SK-N-SH (cell line): ENCODE measurements at regions not wholly inside any gene's neighbourhood (a gene's known extent, or its start where the extent isn't known, plus 50 kb on each side); places are given as distances from the start of the nearest gene placed in this dataset.

Source experiments
- CTCF ChIA-PET: fragments of 300-600, 350-600 bp; formaldehyde crosslinking; extraction: SDS; loops from one replicate; lab custom pipeline; 2021; lab: Yijun Ruan, JAX
- POLR2A ChIA-PET: fragments of 350-600 bp; sonication (Branson Sonifier 250); formaldehyde crosslinking; extraction: SDS; loops from one replicate; lab custom pipeline; 2020; ENCODE audit warnings: antibody characterized with exemption, inconsistent platforms; lab: Yijun Ruan, JAX
- DNase-seq: peaks from one replicate; pipeline ENCODE4 v3.0.0; 2012
- H2AFZ ChIP-seq: fragments of 200-600 bp; sonication (generic); 2 replicates; pipeline ENCODE4 v1.8.1; 2016; ENCODE audit warnings: antibody characterized with exemption, mild to moderate bottlenecking, low read depth
- H3F3A ChIP-seq: fragments of 200-600 bp; sonication (generic); replicated peaks from 2 replicates; pipeline ENCODE3; 2016; ENCODE audit warnings: antibody characterized with exemption, mild to moderate bottlenecking; ENCODE audit not compliant: insufficient read depth
- H3K27ac ChIP-seq, 2 experiments: fragments of 200-500 bp in 1 of 2; fragments of 200-600 bp in 1 of 2; sonication (Bioruptor generic) in 1 of 2; sonication (generic), shearing (Covaris generic) in 1 of 2; 2 replicates each; pipeline versions ENCODE4 v1.5.1 to v1.6.1; 2014 to 2016; ENCODE audit warnings: low read depth in 2 of 2, inconsistent platforms in 1 of 2, low read length in 1 of 2, mild to moderate bottlenecking in 1 of 2, mixed read lengths in 1 of 2
- H3K27me3 ChIP-seq: fragments of 200-600 bp; sonication (generic), shearing (Covaris generic); 2 replicates; pipeline ENCODE4 v1.6.1; 2016; ENCODE audit warnings: mixed run types; ENCODE audit not compliant: insufficient read depth
- H3K36me3 ChIP-seq, 2 experiments: fragments of 200-500 bp in 1 of 2; fragments of 200-600 bp in 1 of 2; sonication (Bioruptor generic) in 1 of 2; sonication (generic) in 1 of 2; replicated peaks in 1 of 2; 2 replicates each; pipeline versions ENCODE3 to v1.5.1; 2014 to 2016; ENCODE audit warnings: low read length in 1 of 2, mild to moderate bottlenecking in 1 of 2; ENCODE audit not compliant: insufficient read depth in 2 of 2, control insufficient read depth in 1 of 2
- H3K4me1 ChIP-seq, 2 experiments: fragments of 200-500 bp in 1 of 2; fragments of 200-600 bp in 1 of 2; sonication (Bioruptor generic) in 1 of 2; sonication (generic), shearing (Covaris generic) in 1 of 2; 2 replicates each; pipeline versions ENCODE4 v1.5.1 to v1.6.1; 2014 to 2016; ENCODE audit warnings: low read depth in 1 of 2, low read length in 1 of 2, mixed run types in 1 of 2; ENCODE audit not compliant: insufficient read depth in 2 of 2, control insufficient read depth in 1 of 2
- H3K4me2 ChIP-seq: fragments of 200-600 bp; sonication (generic), shearing (Covaris generic); 2 replicates; pipeline ENCODE4 v1.6.1; 2017; ENCODE audit warnings: mixed run types
- H3K4me3 ChIP-seq, 2 experiments: fragments of 200-500 bp in 1 of 2; fragments of 200-600 bp in 1 of 2; sonication (Bioruptor generic) in 1 of 2; sonication (generic), shearing (Covaris generic) in 1 of 2; 2 replicates each; pipeline versions ENCODE4 v1.5.1 to v1.8.1; 2014 to 2016; ENCODE audit warnings: low read depth in 2 of 2, inconsistent platforms in 1 of 2, low read length in 1 of 2, mild to moderate bottlenecking in 1 of 2, mixed read lengths in 1 of 2, moderate library complexity in 1 of 2
- H3K79me2 ChIP-seq: fragments of 200-600 bp; sonication (generic); 2 replicates; pipeline ENCODE4 v1.8.1; 2017; ENCODE audit warnings: mild to moderate bottlenecking; ENCODE audit not compliant: insufficient read depth
- H3K9ac ChIP-seq: fragments of 200-600 bp; sonication (generic); 2 replicates; pipeline ENCODE4 v1.6.1; 2017; ENCODE audit warnings: mixed run types
- H3K9me2 ChIP-seq: fragments of 200-600 bp; sonication (generic); 2 replicates; pipeline ENCODE4 v1.6.1; 2017; ENCODE audit warnings: mixed run types
- H3K9me3 ChIP-seq: fragments of 200-600 bp; sonication (generic); 2 replicates; pipeline ENCODE4 v1.6.1; 2017; ENCODE audit warnings: mixed run types, mild to moderate bottlenecking, moderate library complexity
- H4K20me1 ChIP-seq: fragments of 200-600 bp; sonication (generic); 2 replicates; pipeline ENCODE4 v1.6.1; 2017; ENCODE audit warnings: mild to moderate bottlenecking, mixed run types; ENCODE audit not compliant: insufficient read depth
- CHD2 ChIP-seq: fragments of 150-350 bp; IDR thresholded peaks from 2 replicates; pipeline ENCODE4 v1.6.1; 2018; ENCODE audit warnings: low read length; ENCODE audit not compliant: partially characterized antibody
- CTCF ChIP-seq: fragments of 200-600 bp; sonication (generic); IDR thresholded peaks from 2 replicates; pipeline ENCODE4 v1.6.1; 2017; ENCODE audit warnings: antibody characterized with exemption, mild to moderate bottlenecking, moderate library complexity
- EZH2phosphoT487 ChIP-seq: fragments of 200-600 bp; sonication (generic); IDR thresholded peaks from 2 replicates; pipeline ENCODE4 v1.6.1; 2017; ENCODE audit warnings: low read depth, mixed run types, mild to moderate bottlenecking, antibody characterized with exemption, moderate library complexity, borderline replicate concordance
- FOSL2 ChIP-seq: IDR thresholded peaks from 2 replicates; pipeline ENCODE4 v1.4.0; 2012; ENCODE audit warnings: low read depth, mild to moderate bottlenecking, moderate library complexity, borderline replicate concordance
- FOXJ3 ChIP-seq: sonication (generic); formaldehyde crosslinking; IDR thresholded peaks from 2 replicates; pipeline ENCODE4 v1.5.1; 2020; ENCODE audit warnings: mild to moderate bottlenecking, missing genetic modification reagents
- GABPA ChIP-seq: IDR thresholded peaks from 2 replicates; pipeline ENCODE4 v1.4.0; 2012; ENCODE audit warnings: low read depth, mild to moderate bottlenecking
- GATA2 ChIP-seq: sonication (generic); formaldehyde crosslinking; IDR thresholded peaks from 2 replicates; pipeline ENCODE4 v1.5.0; 2020; ENCODE audit warnings: mild to moderate bottlenecking, missing genetic modification reagents
- MAX ChIP-seq: IDR thresholded peaks from 2 replicates; pipeline ENCODE4 v1.4.0; 2012; ENCODE audit warnings: low read depth
- NRF1 ChIP-seq: IDR thresholded peaks from 2 replicates; pipeline ENCODE4 v1.6.1; 2012; ENCODE audit warnings: low read depth, mild to moderate bottlenecking, low read length
- POLR2AphosphoS5 ChIP-seq: IDR thresholded peaks from 2 replicates; pipeline ENCODE4 v1.6.1; 2012; ENCODE audit warnings: low read depth, low read length
- RCOR1 ChIP-seq: fragments of 150-350 bp; IDR thresholded peaks from 2 replicates; pipeline ENCODE4 v1.6.1; 2017; ENCODE audit warnings: antibody characterized with exemption, low read length
- REST ChIP-seq: IDR thresholded peaks from 2 replicates; pipeline ENCODE4 v1.6.1; 2012; ENCODE audit warnings: mild to moderate bottlenecking, low read depth, low read length, moderate library complexity
- RFX5 ChIP-seq: IDR thresholded peaks from 2 replicates; pipeline ENCODE4 v1.6.1; 2012; ENCODE audit warnings: mild to moderate bottlenecking, improper control_type of control experiment, low read length
- SIN3A ChIP-seq: IDR thresholded peaks from 2 replicates; pipeline ENCODE4 v1.6.1; 2012; ENCODE audit warnings: low read depth, mild to moderate bottlenecking, low read length, moderate library complexity, borderline replicate concordance
- TAF1 ChIP-seq: IDR thresholded peaks from 2 replicates; pipeline ENCODE4 v1.6.1; 2012; ENCODE audit warnings: low read depth, mild to moderate bottlenecking, low read length, moderate library complexity, borderline replicate concordance
- USF1 ChIP-seq: IDR thresholded peaks from 2 replicates; pipeline ENCODE4 v1.4.0; 2012; ENCODE audit warnings: low read depth, borderline replicate concordance
- ZBTB33 ChIP-seq: IDR thresholded peaks from 2 replicates; pipeline ENCODE4 v1.4.0; 2012; ENCODE audit warnings: low read depth, borderline replicate concordance
- WGBS: methylation state at CpG from one replicate; pipeline ENCODE4 v1.1.6; 2017; ENCODE audit warnings: low lambda C conversion rate; 5-methylcytosine and 5-hydroxymethylcytosine counted together
- TF ChIP-seq, protein P1 (sequence below): fragments of 150-350 bp; IDR thresholded peaks from 2 replicates; pipeline ENCODE4 v1.6.1; 2016; ENCODE audit warnings: mild to moderate bottlenecking, low read depth, low read length

GRCh38 chr9:17865881-17866280 is 287.0 kb downstream of the SH3GL2 start (continued):
- TF ChIP-seq, protein P1, sequence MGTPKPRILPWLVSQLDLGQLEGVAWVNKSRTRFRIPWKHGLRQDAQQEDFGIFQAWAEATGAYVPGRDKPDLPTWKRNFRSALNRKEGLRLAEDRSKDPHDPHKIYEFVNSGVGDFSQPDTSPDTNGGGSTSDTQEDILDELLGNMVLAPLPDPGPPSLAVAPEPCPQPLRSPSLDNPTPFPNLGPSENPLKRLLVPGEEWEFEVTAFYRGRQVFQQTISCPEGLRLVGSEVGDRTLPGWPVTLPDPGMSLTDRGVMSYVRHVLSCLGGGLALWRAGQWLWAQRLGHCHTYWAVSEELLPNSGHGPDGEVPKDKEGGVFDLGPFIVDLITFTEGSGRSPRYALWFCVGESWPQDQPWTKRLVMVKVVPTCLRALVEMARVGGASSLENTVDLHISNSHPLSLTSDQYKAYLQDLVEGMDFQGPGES: no peak
- no peak for TF ChIP-seq RFX5
- TF ChIP-seq USF1: no peak
- TF ChIP-seq ZBTB33: no peak
- no peak for TF ChIP-seq NRF1
- TF ChIP-seq, all 33 proteins: peak for 0

GRCh38 chr9:17870722-17871121 is 291.9 kb downstream of the SH3GL2 start:
- no peaks in the 10 kb centered on the region for H3K9me3 ChIP-seq
- no peak for TF ChIP-seq RCOR1
- TF ChIP-seq CTCF: no peak
- TF ChIP-seq REST: no peak
- TF ChIP-seq EZH2phosphoT487: no peak
- TF ChIP-seq POLR2AphosphoS5: no peak
- no peak for TF ChIP-seq GABPA
- no peak for TF ChIP-seq FOXJ3 (CRISPR knock-in tag)
- no peak for TF ChIP-seq CHD2
- TF ChIP-seq SIN3A: no peak
- TF ChIP-seq, protein P1: no peak
- TF ChIP-seq MAX: no peak
- TF ChIP-seq FOSL2: no peak
- no peak for TF ChIP-seq GATA2 (CRISPR knock-in tag)
- no peak for TF ChIP-seq TAF1
- ChIA-PET CTCF (no interaction called here), POLR2A (no interaction called here)
- no peak overlapping the region for H3K4me3 ChIP-seq
- WGBS: 0% methylated on average over 2 of the region's 2 CpGs
- no peaks in the 10 kb centered on the region for H4K20me1 ChIP-seq
- no peak overlapping the region for H3K27ac ChIP-seq
- no peak overlapping the region for H3K4me2 ChIP-seq
- no peak overlapping the region for H3K9ac ChIP-seq
- H3K79me2 ChIP-seq: no peaks in the 10 kb centered on the region
- H3F3A ChIP-seq: no peaks in the 10 kb centered on the region
- no peaks in the 10 kb centered on the region for H3K36me3 ChIP-seq
- no peak overlapping the region for H2AFZ ChIP-seq
- DNase-seq: no peak
- H3K9me2 ChIP-seq: no peaks in the 10 kb centered on the region
- H3K4me1 ChIP-seq: no peaks in the 10 kb centered on the region
- H3K27me3 ChIP-seq: no peaks in the 10 kb centered on the region; the same call in 1 of the 2 replicates
